Bronchial epithelial cell (primary cell): ENCODE measurements at regions not wholly inside any gene's neighbourhood (a gene's known extent, or its start where the extent isn't known, plus 50 kb on each side); places are given as distances from the start of the nearest gene placed in this dataset.
A peak's percentile ranks its signal among the peaks of the same experiment; 100 is the strongest.

Experiments used
- DNase-seq: peaks from one replicate; pipeline ENCODE4 v3.0.0-alpha.2; 2010; ENCODE audit warnings: low read depth
- FAIRE-seq: peaks from 2 replicates; lab custom pipeline; 2011; peaks lifted over from hg19 to GRCh38; lab: Jason Lieb, UNC
- H3K27me3 ChIP-seq: 2 replicates; pipeline ENCODE4 v1.5.1; 2011; ENCODE audit warnings: low read length; ENCODE audit not compliant: control insufficient read depth, insufficient read depth
- H3K36me3 ChIP-seq: 2 replicates; pipeline ENCODE4 v1.5.1; 2011; ENCODE audit warnings: low read length; ENCODE audit not compliant: control insufficient read depth, insufficient read depth
- H3K4me3 ChIP-seq: 2 replicates; pipeline ENCODE4 v1.5.1; 2011; ENCODE audit warnings: mild to moderate bottlenecking, low read depth, low read length, control low read depth
- TF ChIP-seq, protein P1 (sequence below): IDR thresholded peaks from 2 replicates; pipeline ENCODE4 v1.5.1; 2011; ENCODE audit warnings: mild to moderate bottlenecking, moderate library complexity, low read length, control low read depth, inconsistent platforms; ENCODE audit not compliant: insufficient read depth, severe bottlenecking

DNA sequence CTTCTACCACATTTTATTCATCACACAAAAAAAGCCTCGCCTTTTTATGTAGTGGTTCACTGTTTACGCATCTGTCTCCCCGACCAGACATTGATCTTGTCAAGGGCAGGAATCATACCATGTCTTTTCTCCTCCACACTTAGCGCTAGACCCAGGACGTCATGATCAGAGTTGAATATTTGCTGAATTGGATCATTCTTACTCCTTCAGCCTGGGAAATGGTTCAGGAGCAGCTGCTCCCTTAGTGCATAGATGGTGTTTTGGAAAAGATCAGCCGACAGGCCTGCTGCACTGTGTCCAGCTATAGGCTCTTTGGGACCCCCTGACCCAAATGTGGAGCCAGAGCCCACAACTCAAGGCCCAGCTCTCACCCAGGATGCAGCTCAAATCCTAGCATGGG is 249.1 kb upstream of the TMEM72 start:
- H3K27me3 ChIP-seq = no peaks in the 10 kb centered on the region
- FAIRE-seq = no peak
- H3K4me3 ChIP-seq = no peak overlapping the region
- no peaks in the 10 kb centered on the region for H3K36me3 ChIP-seq
- TF ChIP-seq, protein P1, sequence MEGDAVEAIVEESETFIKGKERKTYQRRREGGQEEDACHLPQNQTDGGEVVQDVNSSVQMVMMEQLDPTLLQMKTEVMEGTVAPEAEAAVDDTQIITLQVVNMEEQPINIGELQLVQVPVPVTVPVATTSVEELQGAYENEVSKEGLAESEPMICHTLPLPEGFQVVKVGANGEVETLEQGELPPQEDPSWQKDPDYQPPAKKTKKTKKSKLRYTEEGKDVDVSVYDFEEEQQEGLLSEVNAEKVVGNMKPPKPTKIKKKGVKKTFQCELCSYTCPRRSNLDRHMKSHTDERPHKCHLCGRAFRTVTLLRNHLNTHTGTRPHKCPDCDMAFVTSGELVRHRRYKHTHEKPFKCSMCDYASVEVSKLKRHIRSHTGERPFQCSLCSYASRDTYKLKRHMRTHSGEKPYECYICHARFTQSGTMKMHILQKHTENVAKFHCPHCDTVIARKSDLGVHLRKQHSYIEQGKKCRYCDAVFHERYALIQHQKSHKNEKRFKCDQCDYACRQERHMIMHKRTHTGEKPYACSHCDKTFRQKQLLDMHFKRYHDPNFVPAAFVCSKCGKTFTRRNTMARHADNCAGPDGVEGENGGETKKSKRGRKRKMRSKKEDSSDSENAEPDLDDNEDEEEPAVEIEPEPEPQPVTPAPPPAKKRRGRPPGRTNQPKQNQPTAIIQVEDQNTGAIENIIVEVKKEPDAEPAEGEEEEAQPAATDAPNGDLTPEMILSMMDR = no peak
- DNase-seq = no peak

DNA sequence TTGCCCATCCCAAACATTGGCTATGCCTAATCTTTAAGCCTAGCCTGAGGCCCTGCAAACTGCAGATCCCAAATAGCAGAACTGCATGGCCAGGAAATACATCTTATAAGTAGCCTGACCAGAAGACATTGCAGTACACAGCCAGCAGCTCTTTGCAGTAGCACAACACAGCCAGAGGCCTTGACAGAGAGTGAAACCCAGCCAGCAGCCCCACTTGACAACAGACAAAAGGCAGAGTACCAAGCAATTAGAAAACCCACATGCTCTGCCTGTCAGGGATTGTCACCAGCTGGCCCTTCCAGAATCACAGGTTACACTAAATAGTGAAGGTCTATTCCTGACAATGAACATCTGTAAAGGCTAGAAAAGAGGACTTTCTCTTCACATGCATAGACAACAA is 242.8 kb upstream of the TMEM72 start:
- H3K27me3 ChIP-seq = no peaks in the 10 kb centered on the region
- DNase-seq = no peak
- no peaks in the 10 kb centered on the region for H3K36me3 ChIP-seq
- no peak overlapping the region for H3K4me3 ChIP-seq
- TF ChIP-seq, protein P1 = no peak
- no peak for FAIRE-seq

DNA sequence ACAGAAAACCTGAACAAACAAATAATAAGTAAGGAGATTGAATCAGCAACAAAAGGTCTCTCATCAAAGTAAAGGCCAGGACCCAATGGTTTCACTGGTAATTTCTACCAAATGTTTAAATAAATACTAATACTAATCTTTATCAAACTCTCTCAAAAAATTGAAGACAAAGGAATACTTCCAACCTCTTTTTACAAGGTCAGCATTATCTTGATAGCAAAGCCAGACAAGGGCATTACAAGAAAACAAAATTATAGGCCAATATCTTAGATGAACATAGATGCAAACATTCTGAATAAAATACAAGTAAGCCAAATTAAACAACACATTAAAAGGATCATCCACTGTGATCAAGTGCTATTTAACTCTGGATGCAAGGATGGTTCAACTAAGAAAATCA is 239.8 kb upstream of the TMEM72 start:
- TF ChIP-seq, protein P1 = no peak
- H3K27me3 ChIP-seq = no peaks in the 10 kb centered on the region
- DNase-seq (no peak), FAIRE-seq (no peak)
- H3K36me3 ChIP-seq = no peaks in the 10 kb centered on the region
- H3K4me3 ChIP-seq = no peak overlapping the region

DNA sequence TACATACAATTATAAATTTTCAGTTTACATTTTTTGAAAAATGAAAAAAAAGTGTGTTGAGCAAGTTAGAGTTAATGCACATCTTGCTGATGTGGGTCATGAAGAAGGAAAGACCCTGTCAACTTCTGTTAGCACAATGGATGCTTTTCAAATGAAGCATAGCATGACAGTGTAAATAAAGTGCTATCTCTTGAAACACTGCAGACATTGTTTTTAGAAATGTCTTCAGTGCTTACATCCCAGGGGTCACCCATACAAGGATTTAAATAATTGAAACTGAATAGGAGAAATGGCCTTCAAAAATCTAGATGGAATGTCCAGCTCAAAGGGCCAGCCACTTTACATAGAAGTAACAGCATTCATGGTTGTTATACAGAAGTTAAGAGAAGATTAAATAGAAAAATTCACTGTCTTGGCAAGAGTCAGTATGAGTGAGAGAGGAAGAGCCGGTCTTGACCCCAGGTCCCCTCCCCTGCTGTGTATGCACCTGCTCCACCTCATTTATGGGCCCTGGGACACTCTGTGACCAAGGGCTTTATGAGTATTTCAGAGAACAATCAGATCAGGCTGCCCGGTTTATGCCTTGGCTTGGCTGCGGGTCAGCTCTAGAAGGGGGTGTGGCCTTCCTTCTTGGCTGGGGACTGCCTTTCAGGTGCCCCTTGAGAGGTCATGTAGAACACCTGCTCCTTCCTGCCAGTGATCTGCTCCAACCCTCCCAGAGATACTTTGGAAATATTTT is 237.7 kb upstream of the TMEM72 start:
- Histone ChIP-seq H3K36me3 (no peaks in the 10 kb centered on the region), H3K4me3 (no peak overlapping the region), H3K27me3 (no peaks in the 10 kb centered on the region)
- TF ChIP-seq, protein P1 = no peak
- DNase-seq (no peak), FAIRE-seq (no peak)

DNA sequence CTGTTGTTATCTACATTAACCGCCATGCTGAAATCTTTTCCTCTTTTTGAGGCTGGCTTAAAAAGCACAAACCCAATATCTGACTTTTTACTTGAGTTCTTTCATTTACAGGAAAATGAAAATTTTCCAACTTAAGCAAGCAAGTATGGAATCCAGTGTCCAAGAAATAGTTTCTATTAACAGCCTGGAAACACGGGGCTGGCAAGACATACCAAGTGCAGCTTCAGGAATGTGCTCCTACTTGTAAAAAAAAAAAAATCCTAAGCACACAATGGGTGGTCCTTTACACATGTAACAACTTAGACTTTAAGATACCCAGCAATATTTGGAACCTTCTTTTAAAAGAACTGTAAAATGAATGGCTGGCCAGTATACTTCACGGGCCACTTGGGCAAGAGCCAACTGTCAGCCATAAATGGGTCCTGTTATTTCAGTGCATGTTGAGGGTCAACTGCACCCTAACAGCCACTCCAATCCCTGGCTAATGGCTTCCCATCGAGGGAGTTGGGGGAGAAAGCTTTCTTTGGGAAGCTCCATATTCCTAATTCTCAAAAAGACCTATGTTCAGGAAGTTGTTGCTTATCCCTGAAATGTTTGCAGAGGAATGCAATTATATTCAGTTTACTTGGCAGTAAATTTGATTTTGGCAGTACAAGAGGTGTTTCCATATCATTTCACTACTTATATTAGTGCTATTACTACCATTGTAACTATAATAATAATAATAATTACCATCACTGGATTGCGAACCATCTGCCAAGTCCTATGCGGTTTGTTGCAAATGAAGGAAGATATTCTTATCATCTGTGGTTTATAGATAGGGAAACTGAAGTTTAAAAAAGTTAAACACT is 236.4 kb upstream of the TMEM72 start:
- H3K36me3 ChIP-seq = no peaks in the 10 kb centered on the region
- FAIRE-seq = peak; percentile 52
- TF ChIP-seq, protein P1 = no peak
- DNase-seq = no peak
- no peak overlapping the region for H3K4me3 ChIP-seq
- H3K27me3 ChIP-seq = no peaks in the 10 kb centered on the region
